GM18507 (cell line): ENCODE measurements at regions not wholly inside any gene's neighbourhood (a gene's known extent, or its start where the extent isn't known, plus 50 kb on each side); places are given as distances from the start of the nearest gene placed in this dataset.

ENCODE experiments used
- DNase-seq: peaks from one replicate; pipeline ENCODE4 v3.0.0; 2011; ENCODE audit warnings: low read depth; ENCODE audit not compliant: insufficient read length; ENCODE audit errors: extremely low spot score
- FAIRE-seq: peaks from 2 replicates; lab custom pipeline; 2011; peaks lifted over from hg19 to GRCh38; lab: Jason Lieb, UNC

- no peak for DNase-seq
- FAIRE-seq, result no peak
Observed at GRCh38 chr3:104974316-104974715, 392.4 kb upstream of the ALCAM start.

DNA sequence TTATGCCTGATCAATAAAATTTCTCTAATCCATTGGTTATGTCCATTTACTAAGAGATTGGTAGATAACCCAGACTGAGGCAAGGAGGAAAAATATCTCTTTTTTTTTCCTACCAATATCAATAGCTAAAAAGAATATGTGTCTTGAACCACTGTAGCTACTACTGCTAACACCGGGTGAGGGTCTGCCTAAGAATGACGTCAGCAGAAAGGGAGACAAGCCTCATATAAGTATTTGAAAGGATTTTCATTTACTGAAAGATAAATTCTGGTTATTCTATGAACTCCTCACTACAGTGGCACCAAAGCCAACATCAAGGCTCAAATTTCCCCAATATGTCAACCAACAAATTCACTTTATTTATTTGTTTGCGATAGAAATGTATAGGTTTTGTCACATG, 389.0 kb upstream of the ALCAM start:
- DNase-seq, result no peak
- FAIRE-seq, result no peak

DNA sequence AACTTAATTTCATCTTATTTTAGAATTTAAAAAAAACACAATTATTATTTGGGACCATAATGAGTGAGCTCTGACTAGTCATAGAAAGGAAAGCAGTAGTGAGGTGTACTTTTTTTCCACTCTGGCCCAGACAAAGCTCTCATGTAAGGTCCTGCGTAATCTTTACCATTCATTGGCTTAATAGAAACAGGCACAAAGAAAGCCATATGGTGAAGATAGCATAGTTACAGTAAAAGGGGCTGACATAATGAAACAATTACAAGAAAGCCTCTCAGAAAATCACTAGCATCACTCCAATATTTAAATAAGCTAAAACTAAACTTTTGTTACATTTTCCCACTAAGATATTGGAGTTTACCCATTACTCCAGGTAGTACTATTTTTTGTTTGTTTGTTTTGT, 384.6 kb upstream of the ALCAM start:
- FAIRE-seq (no peak), DNase-seq (no peak)

DNA sequence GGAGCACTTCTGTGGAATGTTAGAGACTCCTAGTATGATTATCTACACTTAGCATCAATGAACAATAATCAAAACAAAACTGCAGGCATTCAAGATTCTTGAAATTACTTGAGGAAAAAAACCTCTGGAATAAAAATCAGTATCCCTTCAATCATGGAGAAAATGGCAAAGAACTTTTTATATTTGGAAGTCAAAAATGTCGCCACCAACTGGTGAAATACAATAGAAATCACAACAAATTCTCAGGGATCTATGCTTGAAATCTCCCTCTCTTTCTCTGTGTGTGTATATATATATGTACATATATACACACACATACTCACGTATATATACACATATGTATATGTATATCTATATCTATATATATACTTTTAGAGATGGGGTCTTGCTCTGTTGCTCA, 378.9 kb upstream of the ALCAM start:
- peak; percentile 9 for FAIRE-seq
- DNase-seq, result no peak

DNA sequence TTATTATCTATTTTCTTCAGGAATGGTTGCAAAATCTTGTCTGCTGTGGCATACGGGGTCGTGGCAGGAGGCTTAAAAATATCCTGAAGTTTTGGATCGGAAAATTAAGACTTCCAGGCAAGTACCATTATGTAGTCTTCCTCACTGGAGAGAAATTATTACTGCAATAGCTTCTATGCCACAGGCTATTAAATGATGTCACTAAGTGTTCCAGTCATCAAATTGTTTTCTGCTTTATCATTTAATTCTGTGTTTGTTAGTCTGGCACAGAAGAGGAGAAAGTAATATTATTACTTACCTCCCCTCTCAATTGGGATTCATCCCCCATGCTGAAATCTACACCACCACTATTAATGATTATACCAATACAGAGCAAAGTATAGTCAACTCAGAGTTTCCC, 378.2 kb upstream of the ALCAM start:
- FAIRE-seq, result no peak

GRCh38 chr3:104989878-104990277, 376.8 kb upstream of the ALCAM start:
- DNase-seq (no peak), FAIRE-seq (no peak)

More for the DNA sequence above, 378.2 kb upstream of the ALCAM start:
- DNase-seq, result no peak

GRCh38 chr3:104990758-104991157, 376.0 kb upstream of the ALCAM start:
- FAIRE-seq, result no peak
- DNase-seq, result no peak

GRCh38 chr3:104992676-104993075, 374.0 kb upstream of the ALCAM start:
- DNase-seq (no peak), FAIRE-seq (no peak)

DNA sequence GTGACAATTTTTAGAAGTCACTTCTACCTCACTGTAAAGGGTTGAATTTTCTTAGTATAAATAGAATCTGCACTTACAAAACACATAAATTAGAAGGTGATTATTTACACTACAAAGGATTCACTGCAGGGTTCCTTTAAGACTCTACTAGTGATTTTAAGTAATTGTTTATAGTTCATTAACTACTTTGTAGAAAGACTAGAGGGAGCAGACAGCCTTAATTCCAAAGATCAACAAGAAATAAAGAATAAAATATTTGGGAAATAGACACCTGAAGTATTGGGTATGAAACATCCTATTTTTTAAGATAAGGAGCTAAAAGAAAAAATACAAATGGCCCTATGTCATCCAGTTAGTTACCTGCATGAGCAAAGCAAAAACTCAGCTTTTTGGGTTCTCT, 360.5 kb upstream of the ALCAM start:
- FAIRE-seq, result no peak
- DNase-seq, result no peak

GRCh38 chr3:105013657-105014056, 353.1 kb upstream of the ALCAM start:
- DNase-seq (no peak), FAIRE-seq (no peak)

GRCh38 chr3:105014631-105015030, 352.1 kb upstream of the ALCAM start:
- DNase-seq (no peak), FAIRE-seq (no peak)

DNA sequence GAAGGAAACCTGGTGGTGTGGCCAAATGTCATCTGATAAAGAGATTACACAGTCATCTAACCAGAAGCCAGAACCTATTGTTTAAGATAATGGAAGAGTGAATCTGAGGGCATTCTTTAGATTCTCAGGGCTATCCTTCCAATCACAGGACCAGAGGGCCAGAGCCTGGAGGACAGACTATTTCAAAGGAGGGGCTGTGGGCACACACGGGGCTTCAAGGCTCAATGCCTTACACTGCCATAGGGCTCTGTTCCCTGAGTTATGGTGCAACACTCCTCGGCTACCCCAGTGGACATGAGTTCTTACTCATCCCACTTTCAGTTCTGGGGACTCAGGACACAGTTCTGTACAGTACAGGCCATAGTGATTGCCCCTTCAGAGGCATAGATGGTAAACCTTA, 343.9 kb upstream of the ALCAM start:
- no peak for FAIRE-seq
- DNase-seq, result no peak

- FAIRE-seq, result no peak
- no peak for DNase-seq
Observed at GRCh38 chr3:105030211-105030610, 336.5 kb upstream of the ALCAM start.

- DNase-seq, result no peak
- no peak for FAIRE-seq
Observed at GRCh38 chr3:105032541-105032940, 334.2 kb upstream of the ALCAM start.

DNA sequence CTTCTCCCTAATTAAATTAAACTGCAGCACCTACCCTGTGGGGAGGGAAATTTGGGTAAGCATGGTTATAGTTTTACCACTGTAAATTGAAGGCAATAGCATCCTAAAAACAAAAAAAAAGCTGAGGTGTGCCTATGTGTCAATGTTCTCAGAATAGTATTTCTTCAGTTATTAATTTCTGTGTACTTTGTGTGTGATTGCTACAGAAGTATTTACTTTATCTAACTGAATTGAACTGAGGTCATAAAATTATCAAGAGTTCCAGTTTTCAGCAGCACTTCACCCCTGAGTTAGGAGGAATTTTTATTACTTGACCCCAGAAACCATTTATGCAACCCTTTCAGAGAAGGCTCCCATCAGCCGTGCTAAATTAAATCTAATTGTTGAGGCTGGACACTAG, 333.6 kb upstream of the ALCAM start:
- DNase-seq, result no peak
- FAIRE-seq, result no peak

GRCh38 chr3:105039004-105039403, 327.7 kb upstream of the ALCAM start:
- FAIRE-seq, result no peak
- DNase-seq, result no peak

GRCh38 chr3:105040026-105040622, 326.6 kb upstream of the ALCAM start:
- FAIRE-seq (no peak), DNase-seq (no peak)

DNA sequence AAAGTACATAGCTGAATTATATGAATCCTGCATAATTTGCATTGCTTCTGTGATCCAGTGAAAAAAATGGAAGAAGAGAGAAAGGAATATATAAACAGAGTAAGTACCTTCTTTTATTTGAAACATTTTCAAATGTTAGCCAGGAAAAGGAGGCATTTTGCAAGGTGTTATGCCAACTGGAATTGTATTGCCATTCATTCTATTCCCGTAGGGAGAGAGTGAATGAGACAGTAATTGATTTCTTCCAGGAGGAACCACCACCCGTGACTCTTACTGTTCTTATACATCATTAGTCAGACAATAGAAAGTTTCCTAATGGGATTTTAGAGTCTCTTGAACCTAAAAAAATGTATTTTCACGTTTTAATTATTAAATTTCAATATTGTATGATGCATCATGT, 324.1 kb upstream of the ALCAM start:
- FAIRE-seq, result no peak
- DNase-seq, result no peak

DNA sequence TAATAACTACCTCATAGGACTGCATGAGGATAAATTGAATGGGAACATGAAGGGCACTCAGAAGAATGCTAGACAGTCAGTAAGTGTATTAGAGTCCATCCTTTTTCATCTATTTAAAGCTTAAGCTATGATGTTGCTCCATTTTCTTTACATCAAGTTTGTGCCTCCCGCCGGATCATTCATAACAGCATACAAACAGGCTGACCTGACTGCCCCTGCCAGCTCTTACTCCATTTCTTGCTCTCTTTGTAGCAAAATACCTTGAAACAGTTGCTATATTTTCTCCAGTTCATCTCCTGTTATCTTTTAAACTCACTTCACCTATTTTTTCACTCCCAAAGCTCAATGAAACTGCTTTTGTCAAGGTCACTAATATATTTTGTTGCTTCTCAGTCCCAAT, 315.6 kb upstream of the ALCAM start:
- FAIRE-seq (no peak), DNase-seq (no peak)

DNA sequence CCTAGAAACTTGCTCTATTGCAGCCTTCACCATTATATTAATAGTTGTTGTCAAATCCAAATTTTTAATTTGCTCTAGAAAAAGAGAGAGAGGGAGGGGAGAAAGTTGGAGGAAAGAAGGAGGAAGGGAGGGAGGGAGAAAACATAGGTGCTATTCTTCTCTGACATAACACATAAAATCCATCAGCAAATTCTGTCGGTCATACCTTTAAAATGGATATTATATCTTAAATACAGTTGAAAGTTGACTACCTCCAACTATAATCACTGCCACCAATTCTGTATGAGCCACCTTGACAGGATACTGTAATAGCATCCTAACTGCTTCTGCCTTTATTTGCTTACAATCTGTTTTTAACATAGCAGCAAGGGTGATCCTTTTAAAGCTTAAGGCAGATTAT, 314.7 kb upstream of the ALCAM start:
- DNase-seq (no peak), FAIRE-seq (no peak)

- FAIRE-seq (no peak), DNase-seq (no peak)
Observed at GRCh38 chr3:105062853-105063252, 303.9 kb upstream of the ALCAM start.
